Natural killer cell (primary cell): ENCODE measurements at regions not wholly inside any gene's neighbourhood (a gene's known extent, or its start where the extent isn't known, plus 50 kb on each side); places are given as distances from the start of the nearest gene placed in this dataset.

Experiments
- ATAC-seq, 3 donors: fragments of 150-1000 bp in 2 of 3; fragments of 200-7000 bp in 1 of 3; cut with Tn5 transposase; 1 replicate in 1 of 3; 2 replicates in 2 of 3; pipeline ENCODE4 v1.10.0; 2021; ENCODE audit warnings: mild to moderate bottlenecking in 2 of 3, moderate library complexity in 2 of 3
- DNase-seq, 2 donors: peaks; one replicate each; pipeline versions ENCODE4 v3.0.0 to v3.0.0-alpha.2; 2013 to 2021; ENCODE audit warnings: mixed read lengths in 1 of 2
- H3K27ac ChIP-seq: one replicate; pipeline ENCODE4 v1.5.1; 2013; ENCODE audit warnings: mild to moderate bottlenecking, low read length
- H3K27me3 ChIP-seq: one replicate; pipeline ENCODE4 v1.6.1; 2013; ENCODE audit warnings: low read length; ENCODE audit not compliant: control insufficient read depth, insufficient read depth
- H3K36me3 ChIP-seq: one replicate; pipeline ENCODE4 v1.6.1; 2013; ENCODE audit warnings: low read length; ENCODE audit not compliant: control insufficient read depth, insufficient read depth
- H3K4me1 ChIP-seq: one replicate; pipeline ENCODE4 v1.6.1; 2013; ENCODE audit warnings: low read length; ENCODE audit not compliant: control insufficient read depth, insufficient read depth
- H3K4me3 ChIP-seq: one replicate; pipeline ENCODE4 v1.5.1; 2013; ENCODE audit warnings: low read length
- H3K9me3 ChIP-seq: one replicate; pipeline ENCODE4 v1.6.1; 2013; ENCODE audit warnings: low read length; ENCODE audit not compliant: control insufficient read depth, insufficient read depth
- H3K27ac Mint-ChIP-seq, 2 donors: one replicate each; pipeline ENCODE4 v1.8.0; 2022; ENCODE audit warnings: mild to moderate bottlenecking in 2 of 2, mixed read lengths in 2 of 2, moderate library complexity in 1 of 2
- H3K27me3 Mint-ChIP-seq, 2 donors: one replicate each; pipeline ENCODE4 v1.8.0; 2022; ENCODE audit warnings: low read depth in 2 of 2, mixed read lengths in 2 of 2
- H3K36me3 Mint-ChIP-seq: one replicate; pipeline ENCODE4 v1.8.0; 2022; ENCODE audit warnings: mixed read lengths
- H3K4me1 Mint-ChIP-seq, 2 donors: one replicate each; pipeline ENCODE4 v1.8.0; 2022; ENCODE audit warnings: mixed read lengths in 2 of 2
- H3K4me3 Mint-ChIP-seq: one replicate; pipeline ENCODE4 v1.8.0; 2022; ENCODE audit warnings: mild to moderate bottlenecking, moderate library complexity, mixed read lengths
- H3K9me3 Mint-ChIP-seq, 2 donors: one replicate each; pipeline ENCODE4 v1.8.0; 2022; ENCODE audit warnings: mixed read lengths in 2 of 2
- WGBS: methylation state at CpG from one replicate; pipeline ENCODE4 v1.1.7; 2013; ENCODE audit warnings: missing lambda C conversion rate; ENCODE audit not compliant: insufficient coverage; 5-methylcytosine and 5-hydroxymethylcytosine counted together
- intact Hi-C: fragments of 100-400 bp; cut with micrococcal nuclease; formaldehyde crosslinking; loops from one replicate; pipeline ENCODE4 v1.14.2; 2022
- TF ChIP-seq, protein P1 (sequence below): fragments of 200-600 bp; IDR thresholded peaks from one replicate; pipeline ENCODE4 v1.8.0; 2022; ENCODE audit warnings: antibody characterized with exemption

DNA sequence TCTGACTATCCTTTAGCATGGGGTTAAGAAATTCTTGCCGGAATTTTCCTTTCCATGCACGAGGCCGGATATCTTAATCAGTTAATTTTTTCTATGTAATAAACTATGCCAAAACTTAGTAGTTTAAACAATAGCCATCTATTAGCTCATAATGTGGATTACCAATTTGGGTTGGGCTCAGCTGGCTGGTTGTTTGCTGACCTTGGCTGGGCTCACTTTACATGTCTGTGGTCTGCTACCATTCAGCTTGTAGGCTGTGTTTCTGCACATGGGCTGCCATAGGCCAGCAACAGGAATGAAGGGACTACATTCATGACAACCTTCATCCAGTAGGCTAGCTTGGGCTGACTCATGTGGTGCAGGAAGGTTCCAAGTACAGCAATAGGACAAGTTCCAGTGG is 56.0 kb upstream of the NTPCR start:
- no peaks in the 10 kb centered on the region for H3K36me3 ChIP-seq
- H3K27ac Mint-ChIP-seq = no peak overlapping the region
- peaks cover 0 to 7% of the 10 kb centered on the region in 2 donors for H3K27me3 Mint-ChIP-seq
- no peak overlapping the region for H3K4me3 Mint-ChIP-seq
- no peaks in the 10 kb centered on the region for H3K9me3 Mint-ChIP-seq
- ATAC-seq (no peak), DNase-seq (no peak)
- H3K4me1 Mint-ChIP-seq = no peaks in the 10 kb centered on the region
- no peak overlapping the region for H3K4me3 ChIP-seq
- H3K27me3 ChIP-seq = no peaks in the 10 kb centered on the region
- H3K27ac ChIP-seq = no peak overlapping the region
- no peaks in the 10 kb centered on the region for H3K9me3 ChIP-seq
- TF ChIP-seq, protein P1, sequence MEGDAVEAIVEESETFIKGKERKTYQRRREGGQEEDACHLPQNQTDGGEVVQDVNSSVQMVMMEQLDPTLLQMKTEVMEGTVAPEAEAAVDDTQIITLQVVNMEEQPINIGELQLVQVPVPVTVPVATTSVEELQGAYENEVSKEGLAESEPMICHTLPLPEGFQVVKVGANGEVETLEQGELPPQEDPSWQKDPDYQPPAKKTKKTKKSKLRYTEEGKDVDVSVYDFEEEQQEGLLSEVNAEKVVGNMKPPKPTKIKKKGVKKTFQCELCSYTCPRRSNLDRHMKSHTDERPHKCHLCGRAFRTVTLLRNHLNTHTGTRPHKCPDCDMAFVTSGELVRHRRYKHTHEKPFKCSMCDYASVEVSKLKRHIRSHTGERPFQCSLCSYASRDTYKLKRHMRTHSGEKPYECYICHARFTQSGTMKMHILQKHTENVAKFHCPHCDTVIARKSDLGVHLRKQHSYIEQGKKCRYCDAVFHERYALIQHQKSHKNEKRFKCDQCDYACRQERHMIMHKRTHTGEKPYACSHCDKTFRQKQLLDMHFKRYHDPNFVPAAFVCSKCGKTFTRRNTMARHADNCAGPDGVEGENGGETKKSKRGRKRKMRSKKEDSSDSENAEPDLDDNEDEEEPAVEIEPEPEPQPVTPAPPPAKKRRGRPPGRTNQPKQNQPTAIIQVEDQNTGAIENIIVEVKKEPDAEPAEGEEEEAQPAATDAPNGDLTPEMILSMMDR = no peak
- H3K36me3 Mint-ChIP-seq = no peaks in the 10 kb centered on the region
- 93% methylated on average over 3 of the region's 3 CpGs for WGBS
- no peaks in the 10 kb centered on the region for H3K4me1 ChIP-seq
- intact Hi-C loops = no loop called here

DNA sequence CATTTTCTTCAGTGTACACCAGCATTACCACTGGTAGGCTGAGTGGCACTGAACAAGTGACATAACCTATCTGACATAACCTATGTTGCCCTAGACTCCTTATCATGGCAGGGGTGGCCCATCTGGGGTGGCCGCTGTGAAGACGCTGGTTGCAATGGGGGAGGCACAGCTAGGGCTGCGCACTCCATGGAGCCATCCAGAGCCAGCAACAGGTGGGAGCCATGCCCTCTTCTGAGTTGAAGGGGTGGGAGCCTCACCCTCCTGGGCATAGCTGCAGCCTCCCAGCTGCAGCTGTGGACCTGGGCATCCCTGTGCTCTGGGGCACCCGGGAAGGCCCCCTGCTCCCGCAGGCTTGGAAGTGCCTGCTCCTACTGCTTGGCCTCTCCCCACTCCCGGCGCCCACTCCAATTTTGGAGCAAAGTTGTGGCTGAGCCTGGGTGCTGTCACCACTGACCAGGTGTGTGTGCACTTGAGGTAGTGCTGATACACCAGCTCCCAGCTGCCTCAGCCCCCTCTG is 52.4 kb upstream of the NTPCR start:
- Mint-ChIP-seq H3K4me3 (no peak overlapping the region), H3K36me3 (no peaks in the 10 kb centered on the region), H3K4me1 (no peaks in the 10 kb centered on the region), H3K27ac (no peak overlapping the region), H3K9me3 (no peaks in the 10 kb centered on the region), H3K27me3 (no peaks in the 10 kb centered on the region)
- TF ChIP-seq, protein P1 = no peak
- Histone ChIP-seq H3K4me1 (no peaks in the 10 kb centered on the region), H3K27ac (no peak overlapping the region), H3K36me3 (no peaks in the 10 kb centered on the region), H3K27me3 (no peaks in the 10 kb centered on the region), H3K9me3 (no peaks in the 10 kb centered on the region), H3K4me3 (no peak overlapping the region)
- 93% methylated on average over 7 of the region's 7 CpGs for WGBS
- DNase-seq (no peak), ATAC-seq (no peak)
- intact Hi-C loops = no loop called here

DNA sequence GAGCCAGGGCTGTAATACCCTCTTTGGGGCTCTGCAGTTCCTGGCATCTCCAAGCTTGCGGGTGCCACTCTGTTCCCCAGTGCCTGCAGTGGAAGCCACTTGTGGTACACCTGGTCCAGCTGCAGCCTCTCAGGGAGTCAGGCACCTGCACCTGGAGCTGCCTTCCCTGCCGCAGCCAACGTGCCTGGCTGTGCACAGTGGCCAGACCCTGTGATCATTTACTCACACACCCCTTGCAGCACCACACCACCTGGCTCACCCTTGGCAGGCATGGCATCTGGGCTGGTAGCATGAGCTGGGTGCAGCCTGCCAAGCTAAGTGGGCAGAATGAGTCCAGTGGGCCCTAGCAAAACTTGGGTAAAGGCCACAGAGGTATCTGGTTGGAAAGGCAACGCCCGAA is 51.1 kb upstream of the NTPCR start:
- ATAC-seq (no peak), DNase-seq (no peak)
- no peaks in the 10 kb centered on the region for H3K9me3 Mint-ChIP-seq
- H3K4me1 ChIP-seq = no peaks in the 10 kb centered on the region
- no peaks in the 10 kb centered on the region for H3K4me1 Mint-ChIP-seq
- no peaks in the 10 kb centered on the region for H3K27me3 Mint-ChIP-seq
- no peaks in the 10 kb centered on the region for H3K9me3 ChIP-seq
- intact Hi-C loops = no loop called here
- no peaks in the 10 kb centered on the region for H3K36me3 Mint-ChIP-seq
- H3K36me3 ChIP-seq = no peaks in the 10 kb centered on the region
- TF ChIP-seq, protein P1 = no peak
- no peak overlapping the region for H3K4me3 ChIP-seq
- no peak overlapping the region for H3K27ac ChIP-seq
- H3K4me3 Mint-ChIP-seq = no peak overlapping the region
- 82% methylated on average over 5 of the region's 5 CpGs for WGBS
- no peak overlapping the region for H3K27ac Mint-ChIP-seq
- H3K27me3 ChIP-seq = no peaks in the 10 kb centered on the region

DNA sequence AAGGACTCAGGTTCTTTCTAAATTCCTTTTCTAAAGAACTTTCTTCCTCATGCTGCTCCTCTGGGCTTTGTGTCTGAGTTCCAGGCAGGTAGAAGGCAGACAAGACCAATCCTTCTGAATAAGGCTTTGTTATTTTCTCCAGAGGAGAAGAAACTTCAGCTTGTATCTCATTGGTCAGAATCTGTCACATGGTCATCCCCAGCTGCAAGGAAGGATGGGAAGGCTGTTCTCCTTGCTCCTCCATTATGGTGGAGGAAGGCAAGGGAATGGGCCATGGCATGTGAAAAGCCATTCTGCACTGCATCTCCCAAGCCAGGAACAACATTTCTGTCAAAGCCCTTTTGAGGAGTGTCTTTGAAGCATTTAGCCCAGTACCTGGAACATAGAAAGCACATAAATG is 50.6 kb upstream of the NTPCR start:
- no peak overlapping the region for H3K4me3 Mint-ChIP-seq
- Histone ChIP-seq H3K4me1 (no peaks in the 10 kb centered on the region), H3K27me3 (no peaks in the 10 kb centered on the region), H3K27ac (no peak overlapping the region), H3K36me3 (no peaks in the 10 kb centered on the region), H3K4me3 (no peak overlapping the region), H3K9me3 (no peaks in the 10 kb centered on the region)
- no peaks in the 10 kb centered on the region for H3K27me3 Mint-ChIP-seq
- TF ChIP-seq, protein P1 = no peak
- no peak overlapping the region for H3K27ac Mint-ChIP-seq
- DNase-seq = no peak
- intact Hi-C loops = no loop called here
- ATAC-seq = no peak
- no peaks in the 10 kb centered on the region for H3K9me3 Mint-ChIP-seq
- no peaks in the 10 kb centered on the region for H3K4me1 Mint-ChIP-seq
- no peaks in the 10 kb centered on the region for H3K36me3 Mint-ChIP-seq
